NCI-H524 treated with DMSO at 0.1 percent for 48 hours (cell line): ENCODE measurements at regions not wholly inside any gene's neighbourhood (a gene's known extent, or its start where the extent isn't known, plus 50 kb on each side); places are given as distances from the start of the nearest gene placed in this dataset.
"Not testable (repeated sequence)": the region's sequence is repeated elsewhere in the genome, so short reads cannot be mapped to it uniquely, and the experiment has no call there.

ENCODE experiments used
- DNase-seq: peaks from one replicate; lab custom pipeline; 2025; lab: John Stamatoyannopoulos, UW

DNA sequence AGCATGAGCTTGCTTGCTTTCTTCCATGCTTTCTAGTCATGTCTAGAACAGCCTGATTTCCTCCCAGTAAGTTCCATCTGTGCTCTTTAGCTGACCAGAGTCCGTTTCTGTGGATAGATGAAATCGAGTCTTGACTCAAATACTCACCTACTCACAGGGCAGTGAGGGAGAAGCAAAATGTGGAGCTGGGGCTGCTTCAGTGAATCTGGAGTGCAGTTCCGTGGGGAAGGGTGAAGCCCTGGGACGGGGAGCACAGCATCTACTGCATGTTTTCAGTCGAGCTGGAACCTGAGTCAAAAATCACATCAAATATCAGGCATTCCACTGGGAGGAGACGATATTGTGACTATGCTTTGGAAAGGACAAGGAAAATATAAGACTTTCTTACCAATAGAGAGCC is 70.3 kb upstream of the PRMT8 start:
- no peak for DNase-seq

DNA sequence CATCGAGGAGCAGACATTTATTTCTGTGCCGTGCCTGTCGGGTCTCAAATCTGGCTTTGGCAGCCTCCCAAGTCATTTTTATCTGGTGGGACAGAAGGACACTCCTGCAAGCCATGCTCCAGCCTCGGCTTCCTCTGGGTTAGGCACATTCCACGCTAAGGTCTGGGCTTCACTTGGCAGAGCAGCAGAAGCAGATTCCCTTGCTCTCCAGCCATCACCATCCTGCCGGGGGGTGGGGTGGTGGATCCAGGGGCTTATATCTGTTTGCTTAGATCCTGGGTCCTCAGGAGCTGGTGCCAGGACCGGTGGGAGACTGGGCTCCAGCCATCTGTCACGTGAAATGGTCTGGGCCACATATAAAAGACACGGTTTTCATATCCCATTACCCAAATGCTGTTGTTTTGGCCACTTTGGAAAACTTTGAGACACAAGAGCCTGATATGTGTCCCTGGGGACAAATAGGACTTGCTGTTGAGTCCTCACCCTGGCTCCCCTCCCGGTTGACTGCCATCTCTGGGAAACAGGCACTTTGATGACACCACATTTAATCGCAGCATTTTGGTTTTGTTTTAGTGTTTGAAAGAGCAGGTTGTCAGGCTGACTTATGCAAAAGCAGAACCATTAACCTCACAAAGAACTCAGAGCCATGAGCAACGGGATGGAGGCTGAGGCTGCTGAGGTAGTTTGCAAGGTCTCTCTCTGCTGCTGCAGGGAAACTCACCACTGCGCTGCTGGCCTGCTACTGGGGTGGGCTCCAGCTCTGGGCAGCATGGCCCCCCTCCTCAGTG is 69.6 kb upstream of the PRMT8 start:
- DNase-seq, result peak; percentile 24

DNA sequence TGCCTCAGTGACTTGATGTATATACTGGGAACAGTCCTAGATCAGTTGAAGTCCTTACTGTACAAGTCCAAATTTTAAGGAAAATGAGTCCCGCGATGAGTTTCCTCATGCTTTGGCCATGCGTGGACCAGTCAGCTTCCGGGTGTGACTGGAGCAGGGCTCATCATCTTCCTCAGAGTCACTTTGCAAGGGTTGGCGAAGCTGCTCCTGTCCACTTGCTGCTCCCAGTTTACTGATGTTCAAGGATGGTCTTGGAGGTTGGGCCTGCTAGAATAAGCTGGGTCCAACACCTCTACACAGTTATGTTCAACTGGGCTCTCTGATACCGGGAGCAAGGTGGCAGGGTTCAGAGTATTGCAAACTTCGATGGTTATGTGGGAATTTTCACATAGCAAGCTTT is 66.2 kb upstream of the PRMT8 start:
- not testable (repeated sequence) for DNase-seq

DNA sequence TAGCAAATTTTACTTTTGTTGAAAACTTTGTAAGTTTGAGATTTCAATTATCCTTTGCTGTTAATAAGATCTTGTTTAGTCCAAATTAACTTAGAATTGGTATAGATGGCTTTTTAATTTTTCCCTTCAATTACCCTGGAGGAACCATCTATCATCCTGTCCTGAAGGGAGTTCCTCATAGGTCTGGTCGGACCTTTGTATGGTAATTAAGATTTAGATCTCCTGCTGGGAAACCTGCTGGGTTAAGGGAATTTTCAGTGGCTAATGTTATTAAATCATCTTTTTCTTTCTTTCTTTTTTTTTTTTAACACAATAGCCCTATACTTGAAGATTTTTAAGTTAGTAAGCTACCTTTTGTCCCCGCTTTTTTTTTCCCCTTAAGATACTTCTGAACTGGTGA is 63.0 kb upstream of the PRMT8 start:
- DNase-seq, result no peak

DNA sequence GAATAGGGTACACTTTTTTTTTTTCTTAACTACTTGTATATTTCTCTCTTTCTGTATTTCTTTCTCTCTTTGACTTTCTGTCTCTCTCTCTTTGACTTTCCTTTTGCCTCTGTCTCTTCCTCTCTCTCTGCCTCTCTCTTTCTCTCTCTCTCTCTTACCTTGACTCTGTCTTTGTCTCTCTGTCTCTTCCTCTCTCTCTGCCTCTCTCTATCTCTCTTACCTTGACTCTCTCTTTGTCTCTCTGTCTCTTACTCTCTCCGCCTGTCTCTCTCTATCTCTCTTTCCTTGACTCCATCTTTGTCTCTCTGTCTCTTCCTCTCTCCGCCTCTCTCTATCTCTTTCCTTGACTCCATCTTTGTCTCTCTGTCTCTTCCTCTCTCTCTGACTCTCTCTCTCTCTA is 62.4 kb upstream of the PRMT8 start:
- no peak for DNase-seq

DNA sequence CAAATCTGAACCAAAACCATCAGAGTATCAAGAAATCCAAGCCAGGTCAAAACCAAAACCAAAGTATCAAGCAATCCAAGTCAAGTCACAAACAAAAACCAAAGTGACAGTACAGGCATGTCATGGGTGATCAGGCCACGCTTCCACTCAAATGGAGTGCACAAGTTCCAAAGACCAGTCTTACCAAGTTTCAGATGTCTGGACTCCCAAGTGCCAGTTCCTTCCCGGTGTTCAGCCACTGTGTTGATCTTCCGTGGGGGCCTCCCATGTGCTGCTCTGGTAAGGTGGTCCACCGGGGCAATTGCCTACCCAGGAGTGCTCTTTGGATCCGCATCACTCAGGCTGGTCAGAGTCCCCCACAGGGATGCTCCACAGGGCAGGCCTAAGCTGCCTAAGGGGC is 61.5 kb upstream of the PRMT8 start:
- not testable (repeated sequence) for DNase-seq

DNA sequence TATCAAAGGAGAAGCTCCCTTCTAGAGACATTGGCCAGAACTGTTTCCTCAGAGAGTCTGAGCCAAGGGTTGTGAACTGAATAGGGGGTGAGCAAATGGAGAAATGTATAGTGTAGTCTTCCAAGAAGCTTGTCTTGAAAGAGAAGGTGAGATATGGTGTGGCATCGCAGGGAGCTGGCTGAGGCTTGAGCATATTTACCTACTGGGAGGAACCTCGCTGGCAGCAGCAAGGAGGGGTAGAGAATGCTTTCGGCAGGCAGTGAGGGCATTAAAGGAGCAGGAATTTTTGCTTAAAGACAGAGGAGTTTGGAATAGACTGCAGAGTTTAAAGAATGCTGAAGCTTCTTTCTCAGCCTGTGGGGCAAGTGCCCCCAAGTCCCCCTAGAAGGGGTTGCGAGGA is 59.3 kb upstream of the PRMT8 start:
- DNase-seq, result no peak

DNA sequence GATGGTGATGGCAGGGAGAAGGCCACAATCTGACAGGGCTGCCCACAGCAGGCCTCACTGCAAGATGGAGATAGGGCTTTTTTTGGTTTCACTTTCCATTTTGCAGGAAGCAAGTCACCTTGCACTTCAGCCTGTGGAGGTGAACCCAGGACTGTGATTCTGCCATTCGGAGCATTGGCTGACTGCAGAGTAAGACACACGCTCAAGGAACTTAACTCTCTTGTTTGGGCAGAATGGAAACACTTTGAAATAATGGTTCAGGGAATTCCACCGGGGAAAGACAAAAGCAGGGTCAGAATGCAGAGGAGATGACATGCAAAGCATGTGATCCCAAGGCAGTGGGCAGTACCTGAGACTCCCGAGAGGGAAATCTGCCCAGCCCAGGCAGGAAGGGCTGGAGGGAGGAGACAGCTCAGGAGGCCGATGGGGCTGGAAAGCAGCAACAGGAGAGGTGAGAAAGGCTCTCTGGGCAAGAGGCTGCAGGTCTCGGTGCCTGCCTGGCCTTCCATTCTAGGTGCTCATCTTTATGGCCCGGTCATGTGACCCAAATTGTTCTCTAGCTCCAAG is 58.7 kb upstream of the PRMT8 start:
- DNase-seq, result no peak

DNA sequence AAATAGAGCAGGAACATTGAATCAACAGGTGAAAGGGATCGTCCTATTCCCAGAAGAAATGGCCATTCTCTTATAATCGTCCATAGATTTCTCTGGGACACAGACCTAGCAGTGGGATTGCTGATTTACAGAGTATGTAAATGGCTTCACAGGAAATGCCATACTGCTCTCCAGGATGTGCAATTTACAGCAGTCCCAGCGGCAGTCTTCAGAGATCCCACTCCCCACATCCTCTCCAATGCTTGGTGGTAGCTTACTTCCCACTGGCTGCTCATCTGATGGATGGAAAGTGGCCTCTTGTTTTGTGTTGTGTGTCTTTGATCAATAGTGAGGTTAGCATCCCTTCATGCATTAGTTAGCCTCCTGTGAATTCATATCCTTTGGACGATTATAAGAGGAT is 58.1 kb upstream of the PRMT8 start:
- DNase-seq, result no peak

DNA sequence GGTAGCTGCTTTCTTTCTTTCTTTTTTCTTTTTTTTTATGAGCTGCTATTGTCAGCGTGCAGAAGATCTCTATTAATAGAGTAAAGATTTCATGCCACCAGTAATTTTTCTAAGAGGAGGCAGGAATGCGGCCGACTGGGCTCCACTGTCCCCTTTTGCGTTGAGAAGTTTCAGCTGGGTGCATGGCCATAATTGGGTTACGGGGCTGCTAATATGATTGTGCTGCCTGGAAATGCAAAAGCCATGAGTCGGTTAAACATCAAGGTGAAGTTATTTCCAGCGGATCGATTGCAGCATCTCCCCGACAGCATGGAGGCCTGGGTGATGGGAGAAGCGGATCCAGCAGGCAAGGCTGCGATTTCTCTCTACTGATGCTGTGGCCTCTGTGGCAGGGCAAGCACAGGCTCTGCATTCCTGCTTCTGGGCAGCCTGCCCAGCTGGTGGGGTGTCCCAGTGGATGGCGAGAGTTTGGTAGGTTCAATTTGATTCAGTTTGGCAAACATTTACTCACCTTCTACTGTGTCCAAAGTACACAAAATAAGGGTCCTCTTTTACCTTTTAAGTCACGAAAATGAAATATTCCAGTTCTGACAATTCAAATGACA is 54.4 kb upstream of the PRMT8 start:
- no peak for DNase-seq

DNA sequence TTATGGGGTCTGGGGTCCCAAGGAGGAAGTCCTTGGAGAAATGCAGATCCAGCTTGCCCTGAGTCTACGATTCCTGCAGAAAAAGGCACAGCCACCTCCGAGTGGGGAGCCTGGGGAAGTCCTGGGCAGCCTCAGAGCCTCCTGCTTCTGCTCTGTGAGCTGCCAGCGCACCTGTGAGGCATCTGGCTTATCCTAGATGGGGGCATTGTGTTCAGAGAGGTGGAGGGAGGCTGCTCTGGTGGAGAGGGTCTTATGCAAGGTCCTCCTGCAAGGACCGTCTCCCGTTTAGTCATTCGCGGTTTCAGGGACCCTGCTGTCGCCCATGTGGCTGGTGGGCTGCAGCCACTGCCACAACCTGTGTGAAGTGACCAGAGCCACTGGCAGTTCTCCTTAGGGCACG is 53.0 kb upstream of the PRMT8 start:
- DNase-seq, result no peak

DNA sequence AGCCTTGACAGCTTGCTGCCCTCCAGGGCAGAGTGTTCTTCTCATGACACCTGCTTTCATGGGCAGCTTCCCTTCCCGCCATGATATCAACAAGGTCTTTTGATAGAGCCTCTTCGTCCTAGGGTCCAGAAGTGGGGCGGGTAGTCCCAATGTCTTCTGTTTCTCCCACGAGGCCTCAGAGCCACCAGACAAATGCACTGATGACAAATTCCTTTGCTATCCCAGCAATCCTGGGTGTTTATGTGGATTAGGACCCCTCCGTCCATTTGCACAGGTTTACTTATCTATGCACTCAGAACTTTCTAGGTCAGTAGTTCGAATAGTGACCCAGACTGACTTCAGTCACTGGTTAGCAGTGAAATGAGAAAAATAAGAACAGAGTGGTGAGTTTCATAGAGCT is 52.6 kb upstream of the PRMT8 start:
- DNase-seq, result no peak
